ENCODE measurements at regions not wholly inside any gene's neighbourhood (a gene's known extent, or its start where the extent isn't known, plus 50 kb on each side); places are given as distances from the start of the nearest gene placed in this dataset.

- no peak for TF ChIP-seq CTCF (IDR thresholded peaks at IDR 0.05; ENCODE audit: low read length)
- TF ChIP-seq EZH2 (IDR thresholded peaks at IDR 0.05; ENCODE audit: borderline replicate concordance, low read length), result no peak
Measured at GRCh38 chr3:55267206-55267930, 219.7 kb downstream of the WNT5A start.

Data from OCI-LY1 (cell line).